Loucy (cell line): ENCODE measurements at regions not wholly inside any gene's neighbourhood (a gene's known extent, or its start where the extent isn't known, plus 50 kb on each side); places are given as distances from the start of the nearest gene placed in this dataset.
"Not testable (repeated sequence)": the region's sequence is repeated elsewhere in the genome, so short reads cannot be mapped to it uniquely, and the experiment has no call there.

Experiments used
- H2AFZ ChIP-seq: fragments of 200-600 bp; sonication (generic); 2 replicates; pipeline ENCODE4 v1.6.0; 2016; ENCODE audit warnings: antibody characterized with exemption, mild to moderate bottlenecking, low read length, moderate library complexity
- H3F3A ChIP-seq: fragments of 200-600 bp; 2 replicates; pipeline ENCODE4 v1.6.0; 2016; ENCODE audit warnings: antibody characterized with exemption, low read depth, mild to moderate bottlenecking
- H3K27me3 ChIP-seq: fragments of 200-600 bp; sonication (generic); 2 replicates; pipeline ENCODE4 v1.6.1; 2014; ENCODE audit warnings: low read length, mild to moderate bottlenecking; ENCODE audit not compliant: insufficient read depth, poor library complexity, severe bottlenecking
- H3K36me3 ChIP-seq: fragments of 200-600 bp; sonication (generic); 2 replicates; pipeline ENCODE4 v1.6.1; 2016; ENCODE audit warnings: low read length; ENCODE audit not compliant: insufficient read depth
- H3K4me1 ChIP-seq: fragments of 200-600 bp; sonication (generic); 2 replicates; pipeline ENCODE4 v1.5.1; 2014; ENCODE audit warnings: low read length, mild to moderate bottlenecking; ENCODE audit not compliant: insufficient read depth, poor library complexity, severe bottlenecking
- H3K4me2 ChIP-seq: fragments of 200-600 bp; sonication (generic); 2 replicates; pipeline ENCODE4 v1.6.0; 2014; ENCODE audit warnings: antibody characterized with exemption, low read length, low read depth, mild to moderate bottlenecking; ENCODE audit not compliant: poor library complexity, severe bottlenecking
- H3K4me3 ChIP-seq: fragments of 200-600 bp; sonication (generic); 2 replicates; pipeline ENCODE4 v1.5.1; 2014; ENCODE audit warnings: low read length, mild to moderate bottlenecking, mixed read lengths; ENCODE audit not compliant: poor library complexity, severe bottlenecking
- H3K79me2 ChIP-seq: fragments of 200-600 bp; sonication (generic); 2 replicates; pipeline ENCODE4 v1.6.1; 2014; ENCODE audit warnings: low read length; ENCODE audit not compliant: insufficient read depth
- H3K9ac ChIP-seq: fragments of 200-600 bp; sonication (generic); 2 replicates; pipeline ENCODE4 v1.6.0; 2014; ENCODE audit warnings: mild to moderate bottlenecking, low read depth, low read length, moderate library complexity; ENCODE audit not compliant: poor library complexity, severe bottlenecking
- H3K9me2 ChIP-seq: fragments of 200-600 bp; sonication (generic); replicated peaks from 2 replicates; pipeline ENCODE4 v1.6.1; 2016; ENCODE audit warnings: low read depth, low read length, mixed read lengths
- H3K9me3 ChIP-seq: fragments of 200-600 bp; sonication (generic); 2 replicates; pipeline ENCODE4 v1.6.1; 2014; ENCODE audit warnings: mild to moderate bottlenecking, antibody characterized with exemption, low read length, low read depth; ENCODE audit not compliant: insufficient read depth
- H4K20me1 ChIP-seq: fragments of 200-600 bp; sonication (generic); 2 replicates; pipeline ENCODE4 v1.6.0; 2014; ENCODE audit warnings: antibody characterized with exemption, low read length, mild to moderate bottlenecking; ENCODE audit not compliant: insufficient read depth, poor library complexity, severe bottlenecking
- CTCF ChIP-seq: fragments of 200-600 bp; sonication (generic); conservative IDR thresholded peaks from 2 replicates; pipeline ENCODE4 v1.5.1; 2014; ENCODE audit warnings: mild to moderate bottlenecking, antibody characterized with exemption, low read length
- EZH2phosphoT487 ChIP-seq: fragments of 200-600 bp; IDR thresholded peaks from 2 replicates; pipeline ENCODE4 v1.6.1; 2018; ENCODE audit warnings: antibody characterized with exemption, mild to moderate bottlenecking, moderate library complexity, borderline replicate concordance

DNA sequence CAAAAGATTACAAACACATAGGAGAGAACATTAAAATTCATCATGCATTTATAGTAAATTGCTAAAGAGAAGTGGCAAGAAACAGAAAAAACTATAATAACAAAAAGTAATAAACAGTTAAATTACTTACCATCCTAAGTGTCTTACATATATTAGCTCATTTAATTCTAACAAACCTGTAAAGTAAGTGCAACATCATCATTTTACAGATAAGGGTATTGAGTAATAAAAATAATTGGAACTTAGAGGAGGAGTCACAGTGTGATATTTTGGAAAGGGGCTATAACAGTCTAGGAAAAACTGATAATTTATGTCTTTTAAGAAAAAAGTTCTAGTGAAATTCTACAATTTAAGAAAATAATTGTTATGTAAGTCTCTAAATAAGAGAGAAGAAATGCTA lies 592.8 kb downstream of the DMRTA1 start:
- TF ChIP-seq CTCF = no peak
- no peak for TF ChIP-seq EZH2phosphoT487
- H3K9me2 ChIP-seq = no peaks in the 10 kb centered on the region
- no peaks in the 10 kb centered on the region for H3K9me3 ChIP-seq
- no peak overlapping the region for H2AFZ ChIP-seq
- H3K27me3 ChIP-seq = no peaks in the 10 kb centered on the region
- H4K20me1 ChIP-seq = no peaks in the 10 kb centered on the region
- H3K36me3 ChIP-seq = no peaks in the 10 kb centered on the region
- no peaks in the 10 kb centered on the region for H3K79me2 ChIP-seq
- no peak overlapping the region for H3K4me3 ChIP-seq
- H3K4me2 ChIP-seq = no peak overlapping the region
- no peak overlapping the region for H3K9ac ChIP-seq
- H3K4me1 ChIP-seq = no peaks in the 10 kb centered on the region
- H3F3A ChIP-seq = no peaks in the 10 kb centered on the region

GRCh38 chr9:23041466-23041865 lies 594.8 kb downstream of the DMRTA1 start:
- TF ChIP-seq EZH2phosphoT487 (no peak), CTCF (no peak)
- Histone ChIP-seq H3K9ac (no peak overlapping the region), H3K4me2 (no peak overlapping the region), H3K27me3 (no peaks in the 10 kb centered on the region), H3K4me1 (no peaks in the 10 kb centered on the region), H4K20me1 (no peaks in the 10 kb centered on the region), H3K4me3 (no peak overlapping the region), H3K79me2 (no peaks in the 10 kb centered on the region), H2AFZ (no peak overlapping the region), H3F3A (no peaks in the 10 kb centered on the region), H3K36me3 (no peaks in the 10 kb centered on the region), H3K9me3 (no peaks in the 10 kb centered on the region), H3K9me2 (no peaks in the 10 kb centered on the region)

DNA sequence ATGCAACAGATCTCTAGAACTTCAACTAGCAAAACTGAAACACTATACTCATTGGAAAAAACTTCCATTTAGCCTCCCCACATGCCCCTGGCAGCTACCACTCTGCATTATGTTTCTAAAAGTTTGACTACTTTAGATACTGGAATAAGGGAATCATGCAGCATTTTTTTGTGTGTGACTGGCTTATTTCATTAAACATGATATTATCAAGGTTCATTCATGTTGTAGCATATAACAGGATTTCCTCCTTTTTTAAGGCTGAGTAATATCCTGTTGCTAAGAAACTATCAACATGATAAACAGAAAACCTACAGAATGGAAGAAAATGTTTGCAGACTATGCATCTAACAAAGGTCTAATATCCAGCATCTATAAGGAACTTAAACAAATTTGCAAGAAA lies 597.9 kb downstream of the DMRTA1 start:
- Histone ChIP-seq H4K20me1 (no peaks in the 10 kb centered on the region), H3K4me1 (no peaks in the 10 kb centered on the region), H3F3A (no peaks in the 10 kb centered on the region), H3K9ac (no peak overlapping the region), H3K36me3 (no peaks in the 10 kb centered on the region), H3K79me2 (no peaks in the 10 kb centered on the region), H3K27me3 (no peaks in the 10 kb centered on the region), H2AFZ (no peak overlapping the region), H3K9me2 (no peaks in the 10 kb centered on the region), H3K9me3 (no peaks in the 10 kb centered on the region), H3K4me3 (no peak overlapping the region), H3K4me2 (no peak overlapping the region)
- TF ChIP-seq EZH2phosphoT487 (no peak), CTCF (no peak)

- H3K36me3 ChIP-seq, H3K79me2 ChIP-seq, H4K20me1 ChIP-seq, H3K4me3 ChIP-seq, H3K4me1 ChIP-seq, H3K27me3 ChIP-seq, H3K9ac ChIP-seq, H3K9me3 ChIP-seq, H3K4me2 ChIP-seq, H2AFZ ChIP-seq, H3K9me2 ChIP-seq, H3F3A ChIP-seq: not testable (repeated sequence)
Measured at GRCh38 chr9:23046026-23046425, 599.4 kb downstream of the DMRTA1 start.
